Hepatocyte (in vitro differentiated cells): ENCODE measurements at regions not wholly inside any gene's neighbourhood (a gene's known extent, or its start where the extent isn't known, plus 50 kb on each side); places are given as distances from the start of the nearest gene placed in this dataset.

Source experiments
- EZH2 ChIP-seq: fragments of 200-600 bp; sonication (generic); IDR thresholded peaks from 2 replicates; pipeline ENCODE4 v1.6.1; 2016; ENCODE audit warnings: antibody characterized with exemption, mild to moderate bottlenecking, borderline replicate concordance
- TF ChIP-seq, protein P1 (sequence below): fragments of 200-600 bp; sonication (generic); IDR thresholded peaks from 2 replicates; pipeline ENCODE4 v1.5.1; 2016; ENCODE audit warnings: antibody characterized with exemption, mild to moderate bottlenecking; ENCODE audit not compliant: poor library complexity

DNA sequence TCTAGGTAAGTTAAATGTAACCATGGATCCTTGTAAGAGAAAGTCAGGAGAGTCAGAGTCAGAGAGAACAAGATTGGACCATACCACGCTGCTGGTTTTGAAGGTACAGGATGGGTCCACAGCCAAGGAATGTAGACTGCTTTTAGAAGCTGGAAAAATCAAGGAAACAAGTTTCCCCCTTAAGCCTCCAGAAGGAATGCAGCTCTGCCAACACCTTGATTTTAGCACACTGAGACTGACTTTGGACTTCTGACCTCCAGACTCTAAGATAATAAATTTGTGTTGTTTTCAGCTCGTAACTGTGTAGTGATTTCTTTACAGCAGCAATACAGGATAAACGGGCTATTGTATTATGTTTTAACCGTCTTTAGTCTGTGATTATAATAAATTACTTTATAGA is 108.0 kb upstream of the USP38 start:
- TF ChIP-seq, protein P1, sequence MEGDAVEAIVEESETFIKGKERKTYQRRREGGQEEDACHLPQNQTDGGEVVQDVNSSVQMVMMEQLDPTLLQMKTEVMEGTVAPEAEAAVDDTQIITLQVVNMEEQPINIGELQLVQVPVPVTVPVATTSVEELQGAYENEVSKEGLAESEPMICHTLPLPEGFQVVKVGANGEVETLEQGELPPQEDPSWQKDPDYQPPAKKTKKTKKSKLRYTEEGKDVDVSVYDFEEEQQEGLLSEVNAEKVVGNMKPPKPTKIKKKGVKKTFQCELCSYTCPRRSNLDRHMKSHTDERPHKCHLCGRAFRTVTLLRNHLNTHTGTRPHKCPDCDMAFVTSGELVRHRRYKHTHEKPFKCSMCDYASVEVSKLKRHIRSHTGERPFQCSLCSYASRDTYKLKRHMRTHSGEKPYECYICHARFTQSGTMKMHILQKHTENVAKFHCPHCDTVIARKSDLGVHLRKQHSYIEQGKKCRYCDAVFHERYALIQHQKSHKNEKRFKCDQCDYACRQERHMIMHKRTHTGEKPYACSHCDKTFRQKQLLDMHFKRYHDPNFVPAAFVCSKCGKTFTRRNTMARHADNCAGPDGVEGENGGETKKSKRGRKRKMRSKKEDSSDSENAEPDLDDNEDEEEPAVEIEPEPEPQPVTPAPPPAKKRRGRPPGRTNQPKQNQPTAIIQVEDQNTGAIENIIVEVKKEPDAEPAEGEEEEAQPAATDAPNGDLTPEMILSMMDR, result no peak
- TF ChIP-seq EZH2, result no peak
